NT2/D1 (cell line): ENCODE measurements at regions not wholly inside any gene's neighbourhood (a gene's known extent, or its start where the extent isn't known, plus 50 kb on each side); places are given as distances from the start of the nearest gene placed in this dataset.
"Not testable (repeated sequence)": the region's sequence is repeated elsewhere in the genome, so short reads cannot be mapped to it uniquely, and the experiment has no call there.

Experiments
- DNase-seq: peaks from one replicate; pipeline ENCODE4 v3.0.0-alpha.2; 2011; ENCODE audit warnings: low read depth, low spot score
- H3K27me3 ChIP-seq: 2 replicates; pipeline ENCODE4 v1.6.0; 2011; ENCODE audit warnings: mild to moderate bottlenecking; ENCODE audit not compliant: insufficient read length, insufficient read depth
- H3K36me3 ChIP-seq: 2 replicates; pipeline ENCODE4 v1.6.1; 2011; ENCODE audit warnings: mild to moderate bottlenecking, low read length, mixed read lengths; ENCODE audit not compliant: insufficient read depth, insufficient read length
- H3K4me1 ChIP-seq: 2 replicates; pipeline ENCODE4 v1.5.1; 2011; ENCODE audit not compliant: insufficient read depth, insufficient read length
- H3K4me3 ChIP-seq: 2 replicates; pipeline ENCODE4 v1.5.1; 2011; ENCODE audit warnings: low read depth; ENCODE audit not compliant: insufficient read length
- H3K9ac ChIP-seq: 2 replicates; pipeline ENCODE4 v1.6.0; 2011; ENCODE audit warnings: low read depth; ENCODE audit not compliant: insufficient read length
- H3K9me3 ChIP-seq: 2 replicates; pipeline ENCODE4 v1.5.1; 2011; ENCODE audit warnings: mild to moderate bottlenecking, low read length; ENCODE audit not compliant: insufficient read depth
- SUZ12 ChIP-seq: IDR thresholded peaks from 2 replicates; pipeline ENCODE4 v1.6.1; 2011; ENCODE audit not compliant: insufficient read length, insufficient read depth; ENCODE audit errors: extremely low read depth
- YY1 ChIP-seq: IDR thresholded peaks from 2 replicates; pipeline ENCODE4 v1.6.1; 2011; ENCODE audit not compliant: insufficient read length, insufficient read depth
- ZNF274 ChIP-seq: IDR thresholded peaks from 2 replicates; pipeline ENCODE4 v1.6.1; 2011; ENCODE audit warnings: mild to moderate bottlenecking, low read depth, low read length

- Histone ChIP-seq H3K4me3 (no peak overlapping the region), H3K4me1 (no peaks in the 10 kb centered on the region), H3K36me3 (no peaks in the 10 kb centered on the region), H3K27me3 (peaks cover 8% of the 10 kb centered on the region), H3K9me3 (no peaks in the 10 kb centered on the region), H3K9ac (no peak overlapping the region)
- DNase-seq, result no peak
- no peak for TF ChIP-seq ZNF274
- TF ChIP-seq SUZ12, result no peak
- no peak for TF ChIP-seq YY1
These were observed 62.0 kb upstream of the SAMD11 start for GRCh38 chr1:861714-862113.

GRCh38 chr1:862601-863000, 61.1 kb upstream of the SAMD11 start:
- not testable (repeated sequence) for H3K4me3 ChIP-seq, H3K9me3 ChIP-seq, H3K4me1 ChIP-seq, H3K9ac ChIP-seq, DNase-seq, H3K36me3 ChIP-seq
- peaks cover 12% of the 10 kb centered on the region for H3K27me3 ChIP-seq

- H3K4me3 ChIP-seq, H3K9ac ChIP-seq: not testable (repeated sequence)
These were observed 58.1 kb upstream of the SAMD11 start for GRCh38 chr1:865633-866032.

GRCh38 chr1:866095-866494, 57.6 kb upstream of the SAMD11 start:
- no peak for TF ChIP-seq SUZ12
- no peak for TF ChIP-seq ZNF274
- TF ChIP-seq YY1, result no peak
- Histone ChIP-seq H3K36me3 (no peaks in the 10 kb centered on the region), H3K9me3 (no peaks in the 10 kb centered on the region), H3K27me3 (peaks cover 37% of the 10 kb centered on the region), H3K9ac (no peak overlapping the region), H3K4me1 (no peaks in the 10 kb centered on the region), H3K4me3 (no peak overlapping the region)
- no peak for DNase-seq

More at GRCh38 chr1:865633-866032, 58.1 kb upstream of the SAMD11 start:
- not testable (repeated sequence) for H3K9me3 ChIP-seq, DNase-seq, H3K36me3 ChIP-seq, H3K4me1 ChIP-seq
- peaks cover 34% of the 10 kb centered on the region for H3K27me3 ChIP-seq

GRCh38 chr1:866631-867299, 57.0 kb upstream of the SAMD11 start:
- not testable (repeated sequence) for DNase-seq, H3K4me3 ChIP-seq

GRCh38 chr1:867550-867949, 56.2 kb upstream of the SAMD11 start:
- H3K9ac ChIP-seq, H3K4me3 ChIP-seq, DNase-seq, H3K36me3 ChIP-seq, H3K4me1 ChIP-seq, H3K9me3 ChIP-seq: not testable (repeated sequence)
- H3K27me3 ChIP-seq, result peaks cover 43% of the 10 kb centered on the region

More at GRCh38 chr1:866631-867299, 57.0 kb upstream of the SAMD11 start:
- not testable (repeated sequence) for H3K9me3 ChIP-seq, H3K4me1 ChIP-seq, H3K36me3 ChIP-seq, H3K9ac ChIP-seq
- H3K27me3 ChIP-seq, result peaks cover 43% of the 10 kb centered on the region

GRCh38 chr1:869499-870244, 54.1 kb upstream of the SAMD11 start:
- no peak for TF ChIP-seq ZNF274
- TF ChIP-seq SUZ12, result no peak
- no peak for TF ChIP-seq YY1
- Histone ChIP-seq H3K9me3 (no peaks in the 10 kb centered on the region), H3K36me3 (no peaks in the 10 kb centered on the region), H3K4me1 (no peaks in the 10 kb centered on the region), H3K9ac (no peak overlapping the region), H3K4me3 (no peak overlapping the region), H3K27me3 (peaks cover 49% of the 10 kb centered on the region)
- DNase-seq, result peak; percentile 5
